Esophagus squamous epithelium (tissue), 5 donors: ENCODE measurements at regions not wholly inside any gene's neighbourhood (a gene's known extent, or its start where the extent isn't known, plus 50 kb on each side); places are given as distances from the start of the nearest gene placed in this dataset.

Experiments
- DNase-seq: peaks from one replicate; lab custom pipeline; 2025; lab: John Stamatoyannopoulos, UW
- H3K27ac ChIP-seq, 4 donors: fragments of 200-600 bp; sonication (generic); one replicate each; pipeline ENCODE4 v1.5.1; 2016 to 2019; ENCODE audit warnings: mild to moderate bottlenecking in 1 of 4
- H3K27me3 ChIP-seq, 4 donors: fragments of 200-600 bp; sonication (generic); 1 replicate in 3 of 4; 2 replicates in 1 of 4; pipeline versions ENCODE4 v1.5.1 to v1.6.0; 2017 to 2021; ENCODE audit warnings: antibody characterized with exemption in 1 of 4
- H3K36me3 ChIP-seq, 3 donors: fragments of 200-600 bp; sonication (generic); one replicate each; pipeline ENCODE4 v1.5.1; 2016 to 2019
- H3K4me1 ChIP-seq, 3 donors: fragments of 200-600 bp; sonication (generic); one replicate each; pipeline ENCODE4 v1.5.1; 2017 to 2019
- H3K4me3 ChIP-seq, 4 donors: fragments of 200-600 bp; sonication (generic); 1 replicate in 3 of 4; 2 replicates in 1 of 4; pipeline ENCODE4 v1.5.1; 2016 to 2019; ENCODE audit warnings: mild to moderate bottlenecking in 2 of 4, moderate library complexity in 1 of 4
- H3K9me3 ChIP-seq, 3 donors: fragments of 200-600 bp; sonication (generic); one replicate each; pipeline ENCODE4 v1.5.1; 2016 to 2019
- CTCF ChIP-seq, 6 experiments: fragments of 450-650 bp in 4 of 6; fragments of 200-600 bp in 2 of 6; sonication (generic) in 2 of 6; IDR thresholded peaks; one replicate each; pipeline ENCODE4 v1.5.1; 2016 to 2019; ENCODE audit warnings: antibody characterized with exemption in 6 of 6, mild to moderate bottlenecking in 4 of 6, moderate library complexity in 4 of 6
- POLR2A ChIP-seq, 4 donors: fragments of 450-650 bp; IDR thresholded peaks; one replicate each; pipeline ENCODE4 v1.6.1; 2017; ENCODE audit warnings: antibody characterized with exemption in 4 of 4, mild to moderate bottlenecking in 4 of 4, moderate library complexity in 3 of 4
- WGBS, 2 donors: methylation state at CpG; one replicate each; pipeline ENCODE4 v1.1.5; 2018; 5-methylcytosine and 5-hydroxymethylcytosine counted together
- intact Hi-C: fragments of 100-400 bp; cut with DNase I; formaldehyde crosslinking; loops from one replicate; pipeline ENCODE4 v1.15.0; 2022
- donor health status: DM: yes; HTN: yes; CAD: no.

GRCh38 chr4:106618956-106619355, 250.4 kb upstream of the GIMD1 start:
- Histone ChIP-seq H3K4me3 (no peak overlapping the region), H3K4me1 (no peaks in the 10 kb centered on the region), H3K36me3 (no peaks in the 10 kb centered on the region), H3K27me3 (no peaks in the 10 kb centered on the region), H3K9me3 (no peaks in the 10 kb centered on the region), H3K27ac (no peak overlapping the region)
- 40 to 58% methylated on average over 3 of the region's 3 CpGs for WGBS, 2 donors
- intact Hi-C loops = no loop called here
- DNase-seq = no peak
- TF ChIP-seq POLR2A (IDR thresholded peaks at IDR 0.05) (no peak), CTCF (IDR thresholded peaks at IDR 0.05) (no peak)

- H3K9me3 ChIP-seq = no peaks in the 10 kb centered on the region
- H3K27ac ChIP-seq = no peak overlapping the region
- H3K36me3 ChIP-seq = no peaks in the 10 kb centered on the region
- H3K4me3 ChIP-seq = no peak overlapping the region
- DNase-seq = no peak
- no peaks in the 10 kb centered on the region for H3K27me3 ChIP-seq
- no peaks in the 10 kb centered on the region for H3K4me1 ChIP-seq
- intact Hi-C loops = no loop called here
- TF ChIP-seq POLR2A (IDR thresholded peaks at IDR 0.05) = no peak
- TF ChIP-seq CTCF (IDR thresholded peaks at IDR 0.05) = no peak
- WGBS, 2 donors = 43 to 58% methylated on average over 2 of the region's 2 CpGs
Observed at GRCh38 chr4:106615961-106616360, 247.4 kb upstream of the GIMD1 start.

GRCh38 chr4:106615410-106615945, 246.9 kb upstream of the GIMD1 start:
- Histone ChIP-seq H3K27ac (no peak overlapping the region), H3K36me3 (no peaks in the 10 kb centered on the region), H3K4me3 (no peak overlapping the region), H3K9me3 (no peaks in the 10 kb centered on the region), H3K4me1 (no peaks in the 10 kb centered on the region), H3K27me3 (no peaks in the 10 kb centered on the region)
- TF ChIP-seq CTCF (IDR thresholded peaks at IDR 0.05) = no peak
- no peak for TF ChIP-seq POLR2A (IDR thresholded peaks at IDR 0.05)
- intact Hi-C loops = no loop called here
- DNase-seq = no peak
- 54 to 62% methylated on average over 4 of the region's 4 CpGs for WGBS, 2 donors

GRCh38 chr4:106614441-106614840, 245.9 kb upstream of the GIMD1 start:
- intact Hi-C loops = no loop called here
- H3K27me3 ChIP-seq = no peaks in the 10 kb centered on the region
- no peaks in the 10 kb centered on the region for H3K9me3 ChIP-seq
- H3K4me1 ChIP-seq = no peaks in the 10 kb centered on the region
- DNase-seq = no peak
- TF ChIP-seq POLR2A (IDR thresholded peaks at IDR 0.05) (no peak), CTCF (IDR thresholded peaks at IDR 0.05) (no peak)
- H3K4me3 ChIP-seq = no peak overlapping the region
- H3K36me3 ChIP-seq = no peaks in the 10 kb centered on the region
- WGBS, 2 donors = 31 to 39% methylated on average over 4 of the region's 4 CpGs
- no peak overlapping the region for H3K27ac ChIP-seq

GRCh38 chr4:106609917-106610316, 241.3 kb upstream of the GIMD1 start:
- Histone ChIP-seq H3K9me3 (no peaks in the 10 kb centered on the region), H3K27ac (no peak overlapping the region), H3K4me3 (no peak overlapping the region), H3K27me3 (no peaks in the 10 kb centered on the region), H3K4me1 (no peaks in the 10 kb centered on the region), H3K36me3 (no peaks in the 10 kb centered on the region)
- TF ChIP-seq CTCF (IDR thresholded peaks at IDR 0.05) (no peak), POLR2A (IDR thresholded peaks at IDR 0.05) (no peak)
- WGBS, 2 donors = 33% methylated on average over 1 of the region's 7 CpGs; no CpG with 5 or more reads in 1 of the 2 donors
- intact Hi-C loops = no loop called here
- DNase-seq = no peak
